ENCODE measurements at regions not wholly inside any gene's neighbourhood (a gene's known extent, or its start where the extent isn't known, plus 50 kb on each side); places are given as distances from the start of the nearest gene placed in this dataset.
A peak's percentile ranks its signal among the peaks of the same experiment; 100 is the strongest.

DNA sequence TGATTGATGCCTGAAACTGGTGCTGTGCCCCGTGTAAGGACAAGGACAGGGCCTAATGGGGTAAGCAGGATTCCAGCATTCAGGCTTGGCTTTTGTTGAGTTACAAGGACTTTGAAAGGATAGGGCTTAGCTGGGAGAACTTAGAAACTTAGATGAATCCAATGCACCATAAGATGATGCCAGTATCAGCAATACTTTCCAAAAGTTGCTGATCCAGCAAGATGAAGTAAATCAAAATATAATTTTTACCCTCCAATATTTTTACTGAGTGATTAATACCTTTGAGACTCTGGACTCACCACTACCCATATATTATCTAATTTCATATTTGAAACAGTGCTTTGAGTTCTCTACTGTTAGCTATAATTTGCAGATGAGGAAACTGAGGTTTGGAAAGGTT, 354.5 kb upstream of the ATP5MC3 start:
- TF ChIP-seq, protein P1, sequence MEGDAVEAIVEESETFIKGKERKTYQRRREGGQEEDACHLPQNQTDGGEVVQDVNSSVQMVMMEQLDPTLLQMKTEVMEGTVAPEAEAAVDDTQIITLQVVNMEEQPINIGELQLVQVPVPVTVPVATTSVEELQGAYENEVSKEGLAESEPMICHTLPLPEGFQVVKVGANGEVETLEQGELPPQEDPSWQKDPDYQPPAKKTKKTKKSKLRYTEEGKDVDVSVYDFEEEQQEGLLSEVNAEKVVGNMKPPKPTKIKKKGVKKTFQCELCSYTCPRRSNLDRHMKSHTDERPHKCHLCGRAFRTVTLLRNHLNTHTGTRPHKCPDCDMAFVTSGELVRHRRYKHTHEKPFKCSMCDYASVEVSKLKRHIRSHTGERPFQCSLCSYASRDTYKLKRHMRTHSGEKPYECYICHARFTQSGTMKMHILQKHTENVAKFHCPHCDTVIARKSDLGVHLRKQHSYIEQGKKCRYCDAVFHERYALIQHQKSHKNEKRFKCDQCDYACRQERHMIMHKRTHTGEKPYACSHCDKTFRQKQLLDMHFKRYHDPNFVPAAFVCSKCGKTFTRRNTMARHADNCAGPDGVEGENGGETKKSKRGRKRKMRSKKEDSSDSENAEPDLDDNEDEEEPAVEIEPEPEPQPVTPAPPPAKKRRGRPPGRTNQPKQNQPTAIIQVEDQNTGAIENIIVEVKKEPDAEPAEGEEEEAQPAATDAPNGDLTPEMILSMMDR (conservative IDR thresholded peaks at IDR 0.05; ENCODE audit: low read depth, low read length): 0 out of 2 replicates have a peak, but pooled peaks have one; percentile 1
- no peak for TF ChIP-seq EZH2 (IDR thresholded peaks at IDR 0.05; ENCODE audit: borderline replicate concordance, low read depth, low read length, poor library complexity, severe bottlenecking)

All from A673 (cell line).